NCI-H1417 treated with DMSO at 0.1 percent for 48 hours (cell line): ENCODE measurements at regions not wholly inside any gene's neighbourhood (a gene's known extent, or its start where the extent isn't known, plus 50 kb on each side); places are given as distances from the start of the nearest gene placed in this dataset.

Experiments
- DNase-seq: peaks from one replicate; lab custom pipeline; 2025; lab: John Stamatoyannopoulos, UW

- no peak for DNase-seq
Measured at GRCh38 chr13:33372251-33372919, 86.8 kb upstream of the STARD13 start.

GRCh38 chr13:33373624-33374023 lies 88.1 kb upstream of the STARD13 start:
- DNase-seq, result no peak

GRCh38 chr13:33375421-33375820 lies 89.9 kb upstream of the STARD13 start:
- no peak for DNase-seq

DNA sequence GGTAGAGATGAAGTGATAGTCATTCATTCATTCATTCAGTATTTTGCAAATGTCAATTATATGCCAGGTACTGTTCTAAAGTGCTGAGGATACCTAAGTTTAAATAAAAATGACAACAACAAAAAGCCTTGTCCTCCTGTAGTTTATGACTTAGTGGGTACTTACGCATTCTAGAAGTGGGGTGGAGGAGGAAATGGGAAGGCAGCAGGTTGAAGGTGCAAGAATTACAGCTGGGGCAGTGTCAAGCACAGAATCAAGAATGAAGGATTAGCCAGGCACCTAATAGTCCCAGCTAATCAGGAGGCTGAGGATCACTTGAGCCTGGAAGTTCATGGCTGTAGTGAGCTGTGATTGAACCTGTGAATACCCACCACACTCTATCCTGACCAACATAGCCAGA lies 90.7 kb upstream of the STARD13 start:
- no peak for DNase-seq

- no peak for DNase-seq
Measured at GRCh38 chr13:33377411-33377810, 91.9 kb upstream of the STARD13 start.

GRCh38 chr13:33377825-33378224 lies 92.3 kb upstream of the STARD13 start:
- DNase-seq, result no peak

DNA sequence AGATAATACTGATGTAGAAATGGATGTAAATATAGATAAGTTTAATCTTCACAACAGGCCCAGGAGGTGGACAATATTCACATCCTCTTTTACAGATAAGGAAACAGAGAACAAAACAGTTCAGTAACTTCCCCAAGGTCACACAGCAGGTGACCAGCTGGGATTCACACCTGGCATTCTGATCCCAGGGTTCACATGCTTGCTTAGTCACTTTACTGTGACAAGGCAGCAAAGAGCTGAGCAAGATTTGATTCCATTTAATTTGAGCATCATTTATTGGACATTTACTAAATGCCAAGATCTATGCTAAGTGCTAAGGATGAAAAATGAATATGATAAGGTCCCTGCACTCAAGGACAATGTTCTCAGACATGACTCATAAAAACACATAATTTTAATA lies 94.1 kb upstream of the STARD13 start:
- DNase-seq, result no peak

DNA sequence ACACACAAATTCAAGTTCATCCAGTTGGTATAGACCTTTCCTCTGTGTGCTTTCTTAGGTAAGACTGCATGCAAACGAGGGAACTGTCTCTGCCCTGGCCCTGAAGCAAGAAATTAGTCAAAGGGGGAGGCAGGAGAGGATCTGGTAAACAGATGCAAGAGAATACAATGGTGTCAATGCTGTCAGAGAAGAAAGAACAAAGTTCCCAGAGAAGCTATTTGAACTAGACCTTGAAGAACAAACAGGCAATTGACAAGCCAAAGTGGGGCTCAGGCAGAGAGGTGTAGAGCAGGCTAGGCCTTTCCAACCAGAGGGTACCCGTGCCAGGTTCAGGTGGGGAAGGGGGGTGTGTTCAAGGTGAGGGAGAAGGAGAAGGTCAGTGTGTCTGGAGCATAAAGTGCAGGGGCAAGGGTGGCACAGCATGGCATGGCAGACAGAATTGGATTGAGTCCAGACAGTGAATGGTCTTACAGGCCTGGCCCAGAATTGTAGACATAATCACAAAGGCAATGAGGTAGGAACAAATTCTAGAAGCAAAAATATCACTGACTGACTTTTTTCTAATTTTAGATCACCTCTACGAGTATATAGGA lies 95.0 kb upstream of the STARD13 start:
- DNase-seq, result no peak

- no peak for DNase-seq
Measured at GRCh38 chr13:33381180-33381579, 95.6 kb upstream of the STARD13 start.

- no peak for DNase-seq
Measured at GRCh38 chr13:33381906-33382305, 96.4 kb upstream of the STARD13 start.

DNA sequence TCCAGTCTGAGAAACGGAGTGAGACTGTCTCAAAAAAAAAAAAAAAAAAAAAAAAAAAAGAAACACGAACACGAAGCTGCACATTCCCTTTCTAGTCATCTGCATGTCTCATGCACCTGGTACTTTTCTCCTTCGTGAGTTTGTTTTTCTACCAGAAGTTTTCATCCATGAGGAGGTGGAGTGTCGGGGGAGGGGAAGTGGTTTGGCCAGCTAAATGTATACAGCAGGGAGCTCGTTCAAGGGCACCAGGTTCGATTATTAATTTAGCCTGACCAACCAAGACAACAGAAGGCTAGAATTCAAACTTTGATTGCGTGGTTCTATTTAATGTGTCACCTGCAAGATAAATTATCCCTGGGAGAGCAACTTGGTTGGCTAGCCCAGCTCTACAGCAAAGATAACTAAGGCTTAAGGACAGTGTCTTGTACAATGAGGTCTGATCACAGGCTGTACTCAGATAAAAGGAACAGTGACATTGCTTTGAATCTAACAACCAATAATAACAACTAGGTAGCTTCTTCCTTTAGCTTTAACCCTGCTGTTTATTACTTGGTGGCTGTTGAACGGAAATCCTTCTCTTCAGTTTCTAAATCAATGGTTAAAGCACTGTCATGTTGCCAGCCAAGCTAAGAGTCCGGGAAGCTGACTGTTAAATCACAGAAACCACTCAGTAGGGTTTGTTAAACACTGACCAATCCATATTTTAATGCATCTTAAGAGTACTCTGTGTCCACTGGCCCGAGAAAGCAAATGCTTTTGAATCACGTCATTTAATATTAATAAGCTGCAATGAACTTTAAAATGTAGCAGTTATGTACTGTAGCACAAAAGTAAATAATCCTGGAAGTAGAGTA lies 98.4 kb upstream of the STARD13 start:
- DNase-seq, result no peak

DNA sequence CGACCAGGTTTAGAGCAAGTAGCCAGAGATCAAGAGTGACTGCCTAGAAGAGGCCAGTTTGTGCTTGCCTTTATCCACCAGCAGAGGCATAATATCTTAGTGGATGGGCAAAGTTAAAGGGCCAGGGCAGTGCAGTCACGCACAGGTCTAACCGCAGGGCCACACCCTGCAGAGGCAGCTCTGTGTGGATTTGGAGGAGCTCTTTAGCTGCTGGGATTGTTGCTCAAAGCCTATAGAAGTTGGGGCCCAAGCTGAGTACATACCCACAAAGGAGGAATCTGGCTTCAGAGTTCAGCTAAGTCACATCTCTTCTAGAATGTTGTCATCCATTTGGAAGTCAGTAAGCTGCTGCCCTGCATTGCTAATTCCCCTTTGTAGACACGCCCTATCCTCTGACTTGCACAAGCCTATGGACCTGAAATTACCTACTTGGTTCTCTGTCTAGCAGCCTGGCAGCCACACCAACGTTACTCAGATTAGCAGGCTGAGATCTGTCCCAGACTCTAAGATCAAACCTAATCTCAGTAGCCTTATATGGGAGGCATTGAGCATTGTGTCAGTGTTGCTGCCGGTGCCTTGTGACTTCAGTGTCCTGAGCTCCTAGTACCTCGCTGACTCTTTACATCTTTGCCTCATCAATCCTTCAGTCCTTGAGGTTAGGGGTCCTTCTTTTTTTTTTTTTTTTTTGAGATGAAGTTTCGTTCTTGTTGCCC lies 102.9 kb upstream of the STARD13 start:
- no peak for DNase-seq

- DNase-seq, result no peak
Measured at GRCh38 chr13:33392794-33393405, 107.3 kb upstream of the STARD13 start.

DNA sequence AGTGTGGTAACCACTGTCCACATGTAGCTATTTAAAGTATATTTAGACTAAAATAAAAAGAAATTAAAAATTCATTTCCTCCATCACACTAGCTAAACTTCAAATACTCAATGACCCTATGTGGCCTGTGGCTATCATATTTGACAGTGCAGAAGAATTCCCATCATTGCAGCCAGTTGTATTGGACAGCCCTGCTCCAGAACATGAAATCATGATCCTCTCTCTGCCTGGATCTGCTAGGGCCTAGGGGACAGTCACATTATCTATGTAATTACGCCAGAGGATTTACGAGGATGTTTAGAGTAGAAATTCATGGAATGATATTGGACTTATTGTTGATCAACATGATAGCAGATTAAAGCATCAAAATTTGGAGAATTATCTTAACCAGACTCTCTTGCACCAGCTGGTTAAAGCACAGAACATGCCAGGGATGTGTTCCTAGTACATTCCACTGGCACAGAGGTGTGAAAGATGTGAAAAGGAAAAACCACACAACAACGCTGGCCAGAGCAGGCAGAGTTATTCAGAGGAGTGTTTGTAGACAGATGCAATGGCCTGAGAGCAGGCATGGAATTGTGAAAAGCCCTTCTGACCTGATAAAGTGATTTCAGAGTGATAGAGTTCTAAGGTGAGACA lies 108.9 kb upstream of the STARD13 start:
- DNase-seq, result no peak

DNA sequence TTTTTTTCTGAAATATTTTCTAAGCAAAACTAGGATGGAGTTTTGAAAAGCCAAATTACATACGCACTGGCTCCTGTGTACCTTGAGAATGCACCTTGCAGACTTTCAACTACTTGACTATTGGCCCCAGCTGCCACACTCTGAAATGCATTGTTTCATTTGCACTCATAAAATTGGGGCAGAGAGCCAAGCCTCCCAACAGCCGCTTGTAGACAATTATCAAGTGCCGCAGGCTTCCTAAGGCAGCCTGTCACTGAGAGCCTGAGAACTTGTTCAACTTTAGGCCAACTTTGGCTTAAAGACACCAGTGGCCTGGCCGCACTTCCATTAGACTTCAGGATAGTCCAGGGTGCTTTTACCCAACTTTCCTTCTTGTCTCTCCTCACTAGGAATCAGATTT lies 115.7 kb upstream of the STARD13 start:
- DNase-seq, result no peak

DNA sequence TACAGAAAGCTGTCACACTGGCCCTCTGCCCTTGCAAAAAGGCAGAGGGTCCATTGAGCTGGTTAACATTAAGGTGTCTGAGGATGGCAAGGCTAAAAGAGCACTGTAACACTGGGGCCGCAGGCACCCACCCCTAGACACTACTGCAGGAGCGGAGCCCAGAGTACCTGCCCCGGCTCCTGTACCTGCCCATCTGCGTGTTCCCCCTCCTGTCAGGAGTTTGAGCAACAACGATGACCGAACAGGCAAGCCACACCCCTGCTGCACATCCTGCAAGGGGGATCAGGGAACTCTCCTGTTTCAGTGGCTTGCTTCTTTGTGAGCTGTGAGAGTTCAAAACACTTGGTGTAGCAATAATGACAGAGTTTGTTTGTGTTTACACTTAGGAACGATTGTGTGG lies 117.4 kb upstream of the STARD13 start:
- DNase-seq, result no peak

- DNase-seq, result no peak
Measured at GRCh38 chr13:33403807-33404362, 118.3 kb upstream of the STARD13 start.

DNA sequence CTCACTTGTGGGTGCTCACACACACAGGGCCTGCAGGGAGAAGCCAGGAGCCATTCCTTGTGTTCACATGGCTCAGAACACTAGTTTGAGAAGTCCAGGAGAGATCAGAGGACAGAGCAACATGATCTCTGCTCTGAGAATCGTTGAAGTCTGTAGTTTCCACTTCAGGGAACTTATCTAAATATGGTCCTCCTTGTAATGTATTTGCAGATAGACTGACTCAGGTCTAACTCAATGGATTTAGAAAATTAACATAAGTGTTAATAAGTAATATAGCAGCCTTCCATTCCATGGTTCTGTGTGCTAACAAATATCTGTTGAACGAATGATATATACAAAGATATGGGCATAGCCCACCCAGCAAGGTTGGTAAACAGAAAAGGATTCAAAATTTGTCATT lies 119.8 kb upstream of the STARD13 start:
- DNase-seq, result no peak

DNA sequence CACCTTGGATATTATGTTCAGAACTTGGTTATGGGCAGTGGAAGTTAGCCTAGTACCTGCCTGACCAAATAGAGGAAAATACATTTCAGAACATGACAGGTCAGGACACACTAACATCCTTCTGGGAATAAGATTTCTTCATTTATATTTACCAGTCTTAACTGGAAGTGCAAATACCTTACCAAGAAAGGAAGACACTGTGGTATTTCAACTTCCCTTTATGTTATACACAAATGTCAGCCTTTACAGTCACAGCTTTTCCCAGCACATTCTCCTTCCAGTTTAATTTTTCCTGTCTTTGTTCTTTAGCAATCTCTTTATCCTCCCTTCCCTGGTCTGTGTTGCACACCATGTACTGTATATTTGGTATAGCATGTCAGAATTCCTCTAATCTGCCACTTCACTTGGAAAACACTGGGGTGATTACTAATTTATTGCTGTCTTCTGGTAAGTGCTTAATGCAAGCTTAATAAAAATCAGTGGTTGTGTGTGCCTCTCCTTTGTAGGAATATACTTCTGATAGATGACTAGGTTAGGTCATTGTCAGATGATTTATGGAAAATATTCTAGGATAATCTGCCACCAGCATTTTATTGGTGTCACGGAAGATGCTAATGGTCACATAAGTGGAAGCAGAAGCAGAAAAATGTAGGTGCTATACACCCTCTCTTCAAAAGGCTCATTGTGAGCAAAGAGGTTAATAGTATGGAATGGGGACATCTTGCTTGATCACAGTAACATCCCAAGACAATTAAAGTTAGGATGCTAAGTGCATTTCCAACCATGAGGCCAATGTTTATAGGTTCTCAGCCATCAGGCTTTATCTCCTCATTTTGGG lies 124.3 kb upstream of the STARD13 start:
- DNase-seq, result no peak

- DNase-seq, result no peak
Measured at GRCh38 chr13:33410619-33411018, 125.1 kb upstream of the STARD13 start.
